Lung (tissue), 11 donors: ENCODE measurements at regions not wholly inside any gene's neighbourhood (a gene's known extent, or its start where the extent isn't known, plus 50 kb on each side); places are given as distances from the start of the nearest gene placed in this dataset.

Experiments used
- ATAC-seq: fragments of 200-7000 bp; cut with Tn5 transposase; one replicate; pipeline ENCODE4 v1.9.1; 2020; ENCODE audit warnings: moderate number of reproducible peaks; ENCODE audit not compliant: insufficient read depth, low FRiP score
- DNase-seq, 3 donors: peaks; one replicate each; pipeline ENCODE4 v3.0.0-alpha.2; 2013 to 2017
- H3K27ac ChIP-seq, 2 donors: one replicate each; pipeline ENCODE4 v1.5.1; 2013; ENCODE audit warnings: mild to moderate bottlenecking in 2 of 2, moderate library complexity in 2 of 2, control low read depth in 1 of 2, inconsistent platforms in 1 of 2, low read depth in 1 of 2, low read length in 1 of 2
- H3K27me3 ChIP-seq, 3 donors: one replicate each; pipeline ENCODE4 v1.5.1; 2013; ENCODE audit warnings: low read length in 2 of 3; ENCODE audit not compliant: control insufficient read depth in 3 of 3, insufficient read depth in 3 of 3
- H3K36me3 ChIP-seq, 4 donors: one replicate each; pipeline ENCODE4 v1.5.1; 2013; ENCODE audit warnings: low read length in 4 of 4, mild to moderate bottlenecking in 1 of 4, moderate library complexity in 1 of 4; ENCODE audit not compliant: control insufficient read depth in 4 of 4, insufficient read depth in 4 of 4
- H3K4me1 ChIP-seq, 5 donors: one replicate each; pipeline ENCODE4 v1.5.1; 2013; ENCODE audit warnings: low read length in 5 of 5, mild to moderate bottlenecking in 2 of 5, moderate library complexity in 1 of 5; ENCODE audit not compliant: control insufficient read depth in 5 of 5, insufficient read depth in 5 of 5
- H3K4me3 ChIP-seq: one replicate; pipeline ENCODE4 v1.5.1; 2013; ENCODE audit warnings: mild to moderate bottlenecking, control low read depth, moderate library complexity
- H3K9ac ChIP-seq, 2 donors: one replicate each; pipeline ENCODE4 v1.5.1; 2013; ENCODE audit warnings: low read length in 2 of 2, control low read depth in 1 of 2; ENCODE audit not compliant: insufficient read depth in 1 of 2
- H3K9me3 ChIP-seq, 4 donors: one replicate each; pipeline ENCODE4 v1.5.1; 2013; ENCODE audit warnings: low read length in 3 of 4, mild to moderate bottlenecking in 1 of 4, moderate library complexity in 1 of 4; ENCODE audit not compliant: control insufficient read depth in 4 of 4, insufficient read depth in 3 of 4
- WGBS, 2 donors: extraction: QIAGEN DNeasy Blood & Tissue Kit; methylation state at CpG; one replicate each; pipeline ENCODE4 v1.1.7; 2013; 5-methylcytosine and 5-hydroxymethylcytosine counted together
- TF ChIP-seq, protein P1 (sequence below): IDR thresholded peaks from 2 replicates; pipeline ENCODE4 v1.5.1; 2012; ENCODE audit warnings: mild to moderate bottlenecking; ENCODE audit errors: control extremely low read depth, extremely low read depth
- donor health status: control.
- donor health status: control.
- donor health status: Bipolar disorder and iron deficiency.
- donor health status: healthy.
- donor health status: DM: yes; HTN: yes; CAD: no.

DNA sequence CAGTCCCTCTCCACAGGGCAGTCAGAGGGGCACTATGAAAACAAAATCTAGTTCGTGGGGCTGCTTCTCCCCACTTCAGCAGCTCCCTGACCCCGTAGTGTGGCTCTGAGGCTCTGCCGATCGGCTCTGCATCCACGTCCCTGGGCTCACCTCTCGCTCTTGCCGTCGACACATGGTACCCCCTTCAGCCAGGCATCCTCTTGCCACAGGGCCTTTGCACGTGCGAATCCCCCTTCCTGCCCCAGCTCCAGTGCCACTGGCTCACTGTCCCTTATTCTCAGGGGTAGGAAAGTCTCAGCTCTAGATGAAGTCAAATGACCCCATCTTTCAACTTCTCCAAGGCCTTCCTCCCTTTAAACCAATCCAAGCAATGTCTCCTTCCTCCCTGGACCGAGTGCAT lies 72.7 kb downstream of the KLHDC7A start:
- ATAC-seq (no peak), DNase-seq (no peak)
- H3K27me3 ChIP-seq, result peaks cover 0 to 36% (median 14%) of the 10 kb centered on the region in 3 donors
- no peak overlapping the region for H3K4me3 ChIP-seq
- no peak overlapping the region for H3K27ac ChIP-seq
- peaks cover 0 to 3% (median 0%) of the 10 kb centered on the region in 4 donors for H3K9me3 ChIP-seq
- H3K36me3 ChIP-seq, result no peaks in the 10 kb centered on the region
- TF ChIP-seq, protein P1, sequence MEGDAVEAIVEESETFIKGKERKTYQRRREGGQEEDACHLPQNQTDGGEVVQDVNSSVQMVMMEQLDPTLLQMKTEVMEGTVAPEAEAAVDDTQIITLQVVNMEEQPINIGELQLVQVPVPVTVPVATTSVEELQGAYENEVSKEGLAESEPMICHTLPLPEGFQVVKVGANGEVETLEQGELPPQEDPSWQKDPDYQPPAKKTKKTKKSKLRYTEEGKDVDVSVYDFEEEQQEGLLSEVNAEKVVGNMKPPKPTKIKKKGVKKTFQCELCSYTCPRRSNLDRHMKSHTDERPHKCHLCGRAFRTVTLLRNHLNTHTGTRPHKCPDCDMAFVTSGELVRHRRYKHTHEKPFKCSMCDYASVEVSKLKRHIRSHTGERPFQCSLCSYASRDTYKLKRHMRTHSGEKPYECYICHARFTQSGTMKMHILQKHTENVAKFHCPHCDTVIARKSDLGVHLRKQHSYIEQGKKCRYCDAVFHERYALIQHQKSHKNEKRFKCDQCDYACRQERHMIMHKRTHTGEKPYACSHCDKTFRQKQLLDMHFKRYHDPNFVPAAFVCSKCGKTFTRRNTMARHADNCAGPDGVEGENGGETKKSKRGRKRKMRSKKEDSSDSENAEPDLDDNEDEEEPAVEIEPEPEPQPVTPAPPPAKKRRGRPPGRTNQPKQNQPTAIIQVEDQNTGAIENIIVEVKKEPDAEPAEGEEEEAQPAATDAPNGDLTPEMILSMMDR, result no peak
- H3K4me1 ChIP-seq, result no peaks in the 10 kb centered on the region
- no peak overlapping the region for H3K9ac ChIP-seq
- WGBS, 2 donors, result 88 to 90% methylated on average over 11 of the region's 11 CpGs

DNA sequence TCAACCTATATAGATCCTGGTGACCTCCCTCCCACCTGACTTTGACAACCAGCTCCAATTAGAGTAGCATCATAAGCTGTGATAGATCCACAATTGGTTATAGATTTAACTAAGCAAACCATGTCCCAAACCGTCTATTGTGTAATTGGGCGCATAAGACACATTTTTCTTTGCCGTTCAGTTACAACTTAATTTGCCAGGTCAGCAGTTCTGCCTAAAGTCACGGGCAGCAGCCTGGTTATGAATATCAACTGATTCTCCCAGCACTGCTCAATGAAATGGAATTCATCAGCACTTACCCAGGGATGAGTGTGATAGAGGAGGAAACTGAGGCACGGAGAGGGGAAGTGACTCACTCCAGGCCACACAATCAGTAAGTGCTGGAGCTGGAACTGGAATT lies 73.4 kb downstream of the KLHDC7A start:
- H3K27ac ChIP-seq, result no peak overlapping the region
- no peak for DNase-seq
- 69 to 84% methylated on average over 5 of the region's 5 CpGs for WGBS, 2 donors
- H3K9ac ChIP-seq, result no peak overlapping the region
- H3K4me3 ChIP-seq, result no peak overlapping the region
- H3K27me3 ChIP-seq, result peaks cover 0 to 37% (median 15%) of the 10 kb centered on the region in 3 donors
- H3K9me3 ChIP-seq, result peaks cover 0 to 3% (median 0%) of the 10 kb centered on the region in 4 donors
- no peaks in the 10 kb centered on the region for H3K4me1 ChIP-seq
- H3K36me3 ChIP-seq, result no peaks in the 10 kb centered on the region
- no peak for ATAC-seq
- TF ChIP-seq, protein P1, result no peak

DNA sequence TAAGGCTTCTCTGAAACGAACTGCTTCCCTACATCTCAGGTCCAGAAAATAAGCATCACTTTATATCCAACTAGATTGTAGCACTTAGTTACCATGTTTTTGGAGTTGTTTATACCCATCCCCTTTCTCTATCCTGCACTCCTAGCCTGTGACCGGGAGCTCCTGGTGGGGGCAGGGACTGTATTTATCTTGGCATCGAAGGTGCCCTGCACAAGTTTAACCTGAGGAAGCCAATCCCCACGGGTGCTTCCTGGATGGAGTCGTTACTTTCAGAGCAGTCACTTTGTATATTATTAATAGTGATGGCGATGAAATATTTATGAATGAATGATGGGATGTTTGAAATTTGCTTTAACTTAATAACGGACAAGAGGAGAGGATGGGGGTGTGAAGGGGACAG lies 73.9 kb downstream of the KLHDC7A start:
- ATAC-seq, result no peak
- H3K4me1 ChIP-seq, result no peaks in the 10 kb centered on the region
- 35 to 46% methylated on average over 7 of the region's 7 CpGs for WGBS, 2 donors
- TF ChIP-seq, protein P1, result no peak
- H3K27ac ChIP-seq, result no peak overlapping the region
- no peak overlapping the region for H3K9ac ChIP-seq
- H3K9me3 ChIP-seq, result peaks cover 0 to 3% (median 0%) of the 10 kb centered on the region in 4 donors
- no peak overlapping the region for H3K4me3 ChIP-seq
- peaks cover 0 to 39% (median 15%) of the 10 kb centered on the region in 3 donors for H3K27me3 ChIP-seq
- DNase-seq, result no peak
- H3K36me3 ChIP-seq, result no peaks in the 10 kb centered on the region

DNA sequence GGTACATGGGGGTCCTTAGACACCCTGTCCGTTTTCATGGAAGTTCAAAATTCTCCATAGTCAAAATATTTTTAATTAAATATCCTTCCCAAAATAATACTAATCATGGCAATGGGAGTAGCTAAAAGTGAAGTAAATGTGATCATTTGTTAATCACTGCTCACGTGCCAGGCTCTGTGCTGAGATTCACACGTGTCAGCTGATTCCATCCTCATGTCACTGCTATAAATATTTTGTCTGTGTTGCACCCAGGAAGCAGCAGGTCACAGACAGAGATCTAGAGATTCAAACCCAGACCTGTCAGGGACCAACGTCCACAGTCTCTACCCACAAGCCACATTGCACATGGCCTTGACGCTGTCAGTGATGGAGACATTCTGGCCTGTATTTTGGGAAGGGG lies 74.3 kb downstream of the KLHDC7A start:
- Histone ChIP-seq H3K4me3 (no peak overlapping the region), H3K9me3 (peaks cover 0 to 3% (median 0%) of the 10 kb centered on the region in 4 donors), H3K27ac (no peak overlapping the region), H3K9ac (no peak overlapping the region), H3K4me1 (no peaks in the 10 kb centered on the region), H3K27me3 (peaks cover 2 to 43% (median 19%) of the 10 kb centered on the region in 3 donors), H3K36me3 (no peaks in the 10 kb centered on the region)
- no peak for ATAC-seq
- TF ChIP-seq, protein P1, result no peak
- DNase-seq, result no peak
- 63 to 70% methylated on average over 5 of the region's 5 CpGs for WGBS, 2 donors
